HG02943 (cell line): ENCODE measurements at regions not wholly inside any gene's neighbourhood (a gene's known extent, or its start where the extent isn't known, plus 50 kb on each side); places are given as distances from the start of the nearest gene placed in this dataset.

Experiments
- ATAC-seq: cut with Tn5 transposase; IDR thresholded peaks from one replicate; pipeline ENCODE4 v1.9.1; 2021; ENCODE audit warnings: mild to moderate bottlenecking, low read depth, moderate library complexity; ENCODE audit not compliant: unreplicated experiment

DNA sequence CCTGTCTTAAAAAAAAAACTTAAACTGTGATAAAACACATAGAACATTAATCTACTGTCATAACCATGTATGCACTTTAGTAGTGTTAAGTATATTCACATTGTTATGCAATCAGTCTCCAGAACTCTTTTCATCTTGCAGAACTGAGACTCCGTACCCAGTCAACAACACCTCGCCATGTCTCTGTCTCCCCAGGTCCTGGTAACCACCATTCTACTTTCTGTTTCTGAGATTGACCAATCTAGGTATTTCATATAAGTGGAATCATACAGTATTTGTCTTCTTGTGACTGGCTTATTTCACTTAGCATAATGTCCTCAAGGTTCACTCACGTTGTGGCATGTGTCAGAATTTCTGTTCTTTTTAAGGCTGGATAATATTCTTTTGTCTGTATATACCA is 290.8 kb upstream of the CXCR4 start:
- ATAC-seq = no peak

DNA sequence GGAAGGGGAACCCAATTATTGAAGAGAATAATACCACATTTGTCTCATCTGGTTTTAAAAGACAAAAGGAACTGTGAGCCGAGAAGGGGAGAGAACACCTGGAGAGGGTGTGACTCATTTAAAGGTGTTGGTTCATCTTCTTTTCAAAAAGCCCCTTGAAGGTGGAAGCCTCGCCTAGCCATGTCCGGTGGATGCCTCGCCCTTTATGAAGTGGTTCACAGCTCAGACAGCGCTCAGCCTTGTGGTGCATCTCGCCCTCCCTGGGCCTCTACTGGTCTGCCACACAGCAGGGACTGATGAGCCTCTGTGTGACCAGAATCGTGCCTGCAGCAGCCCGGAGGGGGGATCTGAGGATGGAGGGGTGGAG is 290.0 kb upstream of the CXCR4 start:
- ATAC-seq = no peak

DNA sequence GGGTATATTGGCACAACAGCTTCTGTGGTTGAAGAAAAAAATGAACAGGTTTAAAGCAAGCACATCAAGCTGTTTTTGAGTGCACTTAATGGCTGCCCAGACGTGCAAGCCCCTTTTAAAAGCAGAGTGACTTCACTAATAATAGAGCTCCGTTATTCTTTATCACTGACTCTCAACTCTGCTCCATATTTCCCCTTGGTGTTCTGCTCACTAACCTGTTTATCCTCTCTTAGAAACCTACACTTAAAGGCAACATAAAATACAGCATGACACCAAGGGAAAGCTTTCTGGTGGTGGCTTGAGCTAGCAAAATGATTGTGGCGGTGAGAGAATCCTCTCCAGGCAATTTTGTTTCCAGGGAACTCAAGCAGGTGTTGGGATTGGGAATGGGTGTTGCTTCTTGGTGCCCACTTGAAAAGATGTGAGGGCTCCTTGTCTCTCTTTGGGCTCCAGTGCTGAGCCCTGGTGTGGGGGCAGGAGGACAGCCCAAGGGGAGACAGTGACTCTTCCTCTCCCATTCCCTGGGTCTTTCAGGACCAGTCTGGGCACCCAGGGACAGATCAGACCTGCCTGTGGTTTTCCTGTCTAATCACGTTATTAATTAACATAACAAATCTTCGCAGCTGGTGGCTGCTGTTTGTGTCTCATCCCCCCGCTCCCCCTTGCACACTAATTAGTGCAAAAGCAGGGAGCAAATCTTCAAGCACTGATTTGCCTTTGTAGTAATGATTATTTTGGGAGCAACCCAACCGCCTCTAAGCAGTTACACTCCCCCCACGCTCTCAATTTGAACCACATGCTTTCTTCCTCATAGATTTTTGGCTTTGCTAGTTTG is 289.4 kb upstream of the CXCR4 start:
- ATAC-seq = no peak

DNA sequence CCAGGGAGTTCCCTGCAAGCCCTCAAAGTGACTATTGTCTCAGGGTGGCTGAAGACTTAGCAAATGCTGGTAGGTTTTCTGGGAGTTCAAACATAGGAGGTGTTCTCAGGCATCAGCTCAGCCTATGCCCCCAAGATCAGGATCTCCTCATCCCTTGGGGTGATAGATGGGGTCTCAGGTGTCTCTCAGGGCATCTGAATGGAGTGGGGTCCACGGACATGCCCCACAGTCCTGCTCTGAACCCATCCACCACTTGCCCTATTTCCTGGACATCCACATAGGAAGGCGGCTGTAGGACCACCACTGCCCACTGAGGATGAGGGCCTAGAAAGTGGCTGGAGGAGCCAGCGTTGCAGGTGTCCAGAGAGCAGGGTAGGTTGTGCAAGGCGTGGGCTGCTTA is 287.0 kb upstream of the CXCR4 start:
- no peak for ATAC-seq

DNA sequence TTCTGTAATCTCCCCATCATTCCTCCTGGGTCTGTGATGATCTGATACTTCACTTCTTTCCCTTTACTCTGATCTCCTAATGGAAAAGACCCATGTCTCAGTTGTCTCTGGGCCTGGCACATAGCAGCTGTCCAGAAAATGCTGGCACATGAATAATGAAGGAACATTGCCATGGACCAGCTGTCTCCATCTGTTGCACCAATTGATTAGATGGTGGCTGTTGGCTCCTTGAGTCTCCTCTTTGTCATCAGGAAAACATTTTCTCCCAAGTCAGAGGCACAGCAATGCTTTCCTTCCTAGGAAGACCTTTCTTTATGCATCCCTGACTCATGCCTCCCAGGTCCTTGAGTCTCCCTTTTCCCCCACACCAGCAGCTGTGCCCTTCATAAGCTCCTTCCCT is 286.2 kb upstream of the CXCR4 start:
- ATAC-seq = no peak

DNA sequence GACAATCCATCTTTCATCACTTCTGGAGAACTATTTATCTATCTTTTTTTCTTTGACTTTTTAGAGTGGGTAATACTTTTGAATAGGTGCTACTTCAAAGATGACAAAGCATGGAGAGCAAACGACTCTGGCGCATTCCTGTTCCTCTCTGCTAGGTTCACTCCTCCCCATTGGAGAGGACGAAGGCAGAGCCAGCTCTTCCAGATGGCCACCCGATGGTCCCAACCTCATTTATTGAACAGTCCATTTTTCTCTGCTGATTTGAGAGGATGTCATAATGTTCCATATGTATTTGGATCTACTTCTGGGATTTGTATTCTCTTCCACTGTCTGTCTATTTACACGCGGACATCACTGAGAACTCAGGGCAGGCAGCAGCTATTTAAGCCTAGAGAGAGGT is 284.3 kb upstream of the CXCR4 start:
- no peak for ATAC-seq

DNA sequence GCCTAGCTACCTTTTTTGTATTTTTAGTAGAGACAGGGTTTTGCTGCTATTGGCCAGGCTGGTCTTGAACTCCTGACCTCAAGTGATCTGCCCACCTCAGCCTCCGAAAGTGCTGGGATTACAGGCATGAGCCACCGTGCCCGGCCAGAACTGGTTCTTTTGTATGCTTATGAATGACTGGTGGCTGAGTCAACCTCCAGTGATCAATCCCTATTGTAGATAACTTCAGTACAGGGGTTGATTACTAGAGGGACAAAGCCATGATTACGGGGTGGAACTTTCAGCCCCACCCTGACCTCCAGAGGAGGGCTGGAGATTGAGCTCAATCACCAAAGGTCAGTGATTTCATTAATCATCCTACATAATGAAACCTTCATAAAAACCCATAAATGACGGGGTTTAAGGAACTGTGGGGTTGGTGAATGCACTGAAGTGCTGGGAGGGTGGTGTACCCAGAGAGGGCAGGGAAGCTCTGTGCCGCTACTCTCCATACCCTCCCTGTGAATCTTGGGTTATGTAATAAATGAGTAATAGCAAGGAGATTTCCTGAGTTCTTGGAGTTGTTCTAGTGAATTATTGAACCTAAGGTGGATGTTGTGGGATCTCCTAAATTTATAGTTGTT is 281.8 kb upstream of the CXCR4 start:
- no peak for ATAC-seq

DNA sequence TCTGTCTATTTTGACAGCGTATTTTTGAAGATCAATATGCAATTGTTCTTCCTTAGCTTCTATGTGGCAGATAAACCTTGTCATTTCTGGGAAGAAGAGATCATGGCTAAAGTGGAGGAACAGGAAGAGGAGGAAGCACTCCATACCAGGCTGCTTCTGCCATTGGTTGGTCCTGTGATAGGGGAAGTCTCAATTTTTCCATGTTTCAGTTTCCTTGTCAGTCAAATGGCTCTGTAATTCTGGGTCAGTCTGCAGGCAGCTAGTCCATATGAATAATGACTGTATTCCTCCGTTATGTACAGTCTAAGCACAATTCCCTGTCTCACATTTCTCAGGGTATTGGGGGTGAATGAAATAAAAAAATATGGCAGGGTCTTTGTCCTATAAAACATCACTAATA is 277.6 kb upstream of the CXCR4 start:
- no peak for ATAC-seq

DNA sequence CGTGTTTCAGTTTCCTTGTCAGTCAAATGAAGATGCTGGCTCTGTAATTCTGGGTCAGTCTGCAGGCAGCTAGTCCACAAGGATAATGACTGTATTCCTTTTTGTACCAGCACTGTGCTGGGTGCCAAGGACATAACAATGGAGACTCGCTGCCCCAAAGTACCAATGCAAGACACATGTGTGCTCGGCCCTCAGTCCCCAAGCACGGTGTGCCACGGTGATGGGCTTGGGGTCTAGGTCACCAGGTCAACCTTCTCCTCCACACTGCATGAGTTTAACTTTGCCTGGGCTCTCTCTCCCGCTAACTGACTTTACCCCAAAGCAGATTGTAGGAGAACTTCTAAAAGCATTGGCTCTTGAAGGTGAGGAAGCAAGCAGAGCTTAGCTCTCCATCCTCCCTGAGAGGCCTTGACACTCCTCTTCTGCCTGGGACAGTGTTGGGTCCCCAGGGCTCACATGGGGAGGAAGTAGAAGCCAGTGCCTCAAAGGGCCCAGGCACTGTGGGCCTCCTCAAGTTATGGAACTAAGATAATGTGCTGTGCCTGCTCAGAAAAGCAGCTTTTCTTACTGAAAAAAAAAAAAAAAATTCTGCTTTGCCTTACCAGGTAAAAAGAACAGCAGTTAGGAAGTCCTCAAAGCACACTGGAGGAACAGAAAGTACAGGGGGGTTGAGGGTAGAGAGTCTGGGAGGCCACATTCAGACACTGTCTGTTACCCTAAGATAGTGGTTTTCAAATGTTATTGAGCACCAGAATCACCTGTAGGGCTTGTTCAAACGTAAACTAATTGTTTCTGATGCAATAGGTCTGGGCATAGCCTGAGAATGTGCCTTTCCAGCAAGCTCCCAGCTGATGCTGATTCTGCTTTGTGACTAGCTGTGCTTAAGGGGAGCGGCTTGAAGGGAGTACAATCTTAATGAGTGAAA is 276.4 kb upstream of the CXCR4 start:
- ATAC-seq = peak; percentile 52

DNA sequence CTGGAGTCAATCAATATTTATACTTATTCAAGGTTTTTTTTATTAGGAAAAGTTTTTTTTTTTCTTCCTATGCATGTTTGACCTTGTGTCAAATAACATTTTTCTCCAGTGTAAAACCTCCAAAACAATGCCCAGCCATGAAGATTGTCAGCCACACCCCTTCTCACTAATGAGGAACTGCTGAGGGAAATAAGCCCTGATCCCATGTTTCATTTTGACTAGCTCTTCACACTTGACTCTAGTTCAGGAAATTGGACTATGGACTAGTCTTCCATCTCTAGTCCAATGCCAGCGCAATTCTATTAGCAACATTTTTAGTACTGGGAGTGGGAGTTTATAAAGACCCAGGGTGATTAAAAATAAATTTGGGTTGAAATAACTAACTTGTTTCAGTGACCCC is 275.6 kb upstream of the CXCR4 start:
- no peak for ATAC-seq

DNA sequence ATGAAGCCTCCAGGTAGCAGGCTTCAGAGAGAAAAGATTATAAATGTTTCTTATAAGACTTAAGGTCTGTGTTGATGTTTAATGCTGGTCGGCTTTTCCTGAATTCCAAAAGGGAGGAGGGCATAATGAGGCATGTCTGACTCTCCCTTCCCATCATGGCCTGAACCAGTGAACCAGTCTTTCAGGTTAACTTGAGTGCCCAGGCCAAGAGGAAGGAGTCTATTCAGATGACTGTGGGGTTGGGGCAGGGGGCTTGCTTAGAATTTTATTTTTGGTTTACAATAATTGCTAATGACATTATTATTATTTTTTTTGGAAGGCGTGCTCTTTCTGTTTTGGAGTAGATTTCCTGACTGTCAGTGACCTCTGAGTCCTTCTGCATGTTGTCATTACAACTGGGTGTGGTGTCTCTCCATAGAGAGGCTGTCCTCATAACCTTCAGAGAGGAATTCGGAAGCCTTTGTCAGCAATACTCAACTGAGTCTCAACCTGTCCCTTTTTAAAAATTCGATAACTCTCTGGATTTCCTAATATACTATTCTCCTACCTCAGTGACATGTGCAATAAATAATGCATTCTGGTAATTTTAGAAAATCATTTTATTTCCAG is 275.1 kb upstream of the CXCR4 start:
- no peak for ATAC-seq

DNA sequence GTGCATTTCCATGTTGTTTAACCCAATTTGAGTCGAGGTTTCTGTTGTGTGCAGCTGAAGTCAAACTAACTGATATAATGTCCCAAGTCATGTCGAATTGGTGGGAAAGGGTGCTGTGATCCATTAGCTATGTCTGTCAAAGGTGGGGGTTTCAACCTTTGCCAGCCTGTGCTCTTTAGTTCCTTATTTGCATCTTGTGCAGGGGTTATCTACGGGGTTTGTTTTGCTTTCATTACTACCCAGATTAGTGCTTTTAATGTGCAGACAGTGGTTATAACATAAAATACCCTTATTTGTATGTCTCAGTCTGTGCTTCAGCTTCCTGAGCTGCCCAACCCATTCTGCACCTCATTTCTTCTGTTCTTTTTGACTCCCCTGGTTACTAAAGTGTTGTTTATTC is 271.9 kb upstream of the CXCR4 start:
- peak; percentile 83 for ATAC-seq

DNA sequence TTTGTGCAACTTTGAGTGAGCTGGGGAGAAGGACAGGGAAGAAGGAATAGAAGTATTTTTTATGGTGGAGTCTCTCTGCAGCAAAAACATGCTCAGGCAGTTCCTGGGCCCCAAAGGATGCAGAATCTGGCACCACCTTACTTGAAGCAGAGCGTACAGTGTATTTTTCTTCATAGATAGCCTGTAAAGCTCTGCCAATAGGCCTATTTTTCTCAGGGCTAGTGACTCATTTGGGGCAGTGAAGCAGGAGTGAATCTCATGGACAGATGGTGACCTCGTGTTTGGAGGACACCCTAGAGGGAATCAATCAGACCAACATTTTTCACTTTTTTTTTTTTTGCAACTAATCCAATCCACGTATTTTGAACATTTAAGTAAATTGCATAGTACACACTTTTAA is 268.1 kb upstream of the CXCR4 start:
- no peak for ATAC-seq

DNA sequence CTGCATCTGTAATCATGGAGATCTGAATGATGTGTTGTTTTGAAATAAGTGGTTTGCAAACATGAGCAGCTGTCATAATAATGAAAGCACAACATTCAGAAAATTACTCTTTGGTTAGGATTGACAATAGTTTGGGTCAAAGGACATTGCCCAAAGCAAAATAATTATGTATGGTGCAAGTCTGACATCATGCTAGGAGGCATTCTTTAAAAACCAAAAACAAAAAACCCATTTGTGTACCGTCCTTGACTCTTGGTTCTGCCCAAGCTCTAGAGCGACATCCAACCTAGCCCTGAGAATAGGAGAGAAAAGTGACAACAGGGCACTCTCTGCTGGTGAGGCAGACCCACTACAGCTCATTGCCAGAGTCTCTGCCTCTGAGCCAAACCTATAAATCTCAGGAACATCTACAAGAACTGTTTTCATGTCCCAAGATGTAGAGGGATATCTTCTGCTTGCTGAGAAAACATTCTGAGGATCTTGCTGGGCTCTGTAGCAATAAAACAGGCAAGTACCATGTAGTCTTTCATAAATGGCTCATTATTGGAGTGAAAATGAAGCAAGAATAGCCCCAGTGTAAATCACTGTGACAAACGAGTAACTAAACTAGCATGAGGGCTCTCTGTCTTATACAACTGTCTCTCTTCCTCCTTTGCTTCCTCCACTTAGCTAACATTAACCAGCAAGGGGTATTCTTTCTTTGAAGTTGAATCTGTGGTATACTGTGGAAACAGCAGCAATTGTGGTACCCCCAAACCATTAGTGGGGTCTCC is 266.8 kb upstream of the CXCR4 start:
- no peak for ATAC-seq

DNA sequence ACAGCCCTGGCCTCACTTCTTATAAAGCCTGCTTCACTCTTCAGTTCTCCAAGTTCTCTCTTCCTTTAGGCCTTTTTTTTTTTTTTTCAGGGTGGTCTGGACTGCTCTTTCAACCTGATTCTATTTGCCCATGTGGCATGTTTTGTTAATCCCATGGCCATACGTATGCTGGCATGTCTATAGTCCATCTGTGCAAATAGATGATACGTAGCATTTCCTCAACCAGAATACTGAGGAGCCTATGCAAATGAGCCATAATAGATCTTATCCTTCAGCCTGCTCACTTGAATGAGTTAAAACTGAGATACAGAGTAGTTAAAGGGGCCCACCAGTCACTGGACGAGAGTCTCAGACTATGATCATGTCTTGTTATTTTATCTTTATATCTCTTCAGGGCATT is 265.2 kb upstream of the CXCR4 start:
- ATAC-seq = no peak

DNA sequence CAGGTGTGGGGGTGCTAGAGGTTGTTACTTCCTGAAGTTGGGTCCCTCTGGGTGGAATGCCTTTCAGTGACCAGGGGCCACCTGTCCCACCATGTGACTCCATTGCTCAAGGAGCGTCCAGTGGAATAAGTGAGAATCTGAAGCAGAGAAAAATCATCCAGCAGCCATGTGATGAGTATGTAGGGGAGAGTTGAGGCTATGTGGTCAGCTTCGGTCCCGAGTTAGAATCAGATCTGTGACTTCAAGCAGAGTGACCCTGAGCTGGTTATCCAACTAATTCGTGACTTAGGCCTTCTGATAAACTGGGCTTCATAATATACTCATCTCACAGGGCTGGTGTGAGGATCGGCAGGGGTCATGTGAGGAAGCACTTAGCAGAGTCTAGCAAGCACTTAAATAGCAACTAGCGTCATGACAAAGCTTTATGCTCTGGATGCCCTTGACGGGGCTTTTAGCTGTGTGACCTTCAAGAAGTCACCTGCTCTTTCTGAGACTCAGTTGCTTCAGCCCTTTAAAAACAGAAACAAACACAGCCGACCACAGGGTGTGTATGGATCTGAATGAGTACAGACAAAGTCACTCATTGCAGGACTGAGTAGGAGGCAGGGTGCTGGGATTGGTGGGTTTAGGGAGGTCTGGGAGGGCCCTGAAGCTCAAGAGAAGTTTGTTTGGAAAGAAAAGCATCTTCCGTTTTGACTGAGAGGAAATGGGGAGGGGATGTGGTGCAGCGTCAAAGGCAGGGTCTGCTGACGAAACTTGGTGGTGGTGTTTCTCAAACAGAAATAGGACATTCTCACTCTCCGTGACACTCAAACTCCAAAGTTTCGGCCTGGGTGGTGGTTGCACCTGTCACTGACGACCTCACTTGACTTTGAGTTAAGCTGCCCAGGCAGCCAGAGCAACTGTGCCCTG is 264.0 kb upstream of the CXCR4 start:
- peak; percentile 77 for ATAC-seq

DNA sequence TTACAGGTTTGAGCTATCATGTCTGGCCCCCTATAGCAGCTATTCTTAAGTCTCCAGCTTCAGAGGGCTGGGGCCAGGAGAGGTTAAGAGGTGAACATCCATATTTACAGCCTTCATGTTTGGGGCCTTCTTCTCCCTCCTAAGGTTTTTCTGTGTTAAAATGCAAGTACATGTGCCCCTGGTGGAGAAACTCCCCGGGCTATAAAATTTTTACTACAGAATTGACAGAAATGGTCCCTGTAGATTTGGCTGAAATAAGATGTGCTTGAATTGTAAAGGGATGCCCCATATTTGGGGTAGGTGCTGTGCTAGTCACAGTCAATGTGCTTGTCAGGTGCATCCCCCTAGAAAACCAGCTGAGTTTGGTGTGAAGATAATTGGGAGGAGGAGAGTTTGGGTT is 263.3 kb upstream of the CXCR4 start:
- no peak for ATAC-seq

DNA sequence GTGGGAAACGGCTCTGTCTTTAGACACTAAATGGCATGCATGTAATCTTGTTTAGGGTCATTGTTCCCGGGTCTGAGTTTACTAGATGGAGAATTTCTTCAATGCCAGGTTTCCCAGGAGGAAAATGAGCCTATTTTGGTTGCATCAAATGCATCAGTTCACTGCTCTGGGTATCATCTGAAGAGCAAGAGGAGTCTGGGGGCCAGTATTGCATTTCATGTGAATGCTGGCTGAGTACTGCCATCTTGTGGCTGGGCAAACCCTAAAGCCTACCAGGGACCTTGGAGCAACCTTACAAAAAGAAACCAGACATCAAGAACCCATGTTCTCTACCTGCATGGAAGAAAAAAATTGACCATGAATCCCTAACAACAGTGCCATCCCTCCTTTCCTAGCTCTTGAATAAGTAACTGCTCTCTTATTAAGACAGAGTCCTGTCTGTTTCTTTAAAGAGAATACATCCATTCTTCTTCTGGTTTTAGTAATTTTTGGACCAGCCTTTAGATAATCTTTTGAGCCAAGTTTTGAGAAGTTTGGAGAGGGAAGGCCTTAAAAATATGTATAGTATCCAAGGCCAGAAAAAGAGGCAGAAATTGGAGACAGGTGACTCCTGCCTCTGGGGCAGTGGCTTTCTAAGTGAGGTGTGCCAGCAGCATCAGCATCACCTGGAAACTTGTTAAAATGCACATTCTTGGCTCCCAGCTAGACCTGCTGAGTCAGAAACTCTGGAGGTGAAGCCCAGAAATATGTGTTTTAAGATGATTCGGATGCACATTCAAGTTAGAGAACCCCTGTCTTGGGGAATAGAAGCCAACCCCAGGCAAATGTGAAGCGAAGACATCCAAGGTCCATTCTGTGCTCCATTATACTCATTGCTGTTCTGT is 261.0 kb upstream of the CXCR4 start:
- no peak for ATAC-seq
